NCI-H226 (cell line): ENCODE measurements at regions not wholly inside any gene's neighbourhood (a gene's known extent, or its start where the extent isn't known, plus 50 kb on each side); places are given as distances from the start of the nearest gene placed in this dataset.
A peak's percentile ranks its signal among the peaks of the same experiment; 100 is the strongest.
"Not testable (repeated sequence)": the region's sequence is repeated elsewhere in the genome, so short reads cannot be mapped to it uniquely, and the experiment has no call there.

Source experiments
- DNase-seq: peaks from one replicate; pipeline ENCODE4 v3.0.0-alpha.2; 2015

GRCh38 chr7:65453341-65454030, 79.8 kb downstream of the ZNF92 start:
- DNase-seq: no peak

DNA sequence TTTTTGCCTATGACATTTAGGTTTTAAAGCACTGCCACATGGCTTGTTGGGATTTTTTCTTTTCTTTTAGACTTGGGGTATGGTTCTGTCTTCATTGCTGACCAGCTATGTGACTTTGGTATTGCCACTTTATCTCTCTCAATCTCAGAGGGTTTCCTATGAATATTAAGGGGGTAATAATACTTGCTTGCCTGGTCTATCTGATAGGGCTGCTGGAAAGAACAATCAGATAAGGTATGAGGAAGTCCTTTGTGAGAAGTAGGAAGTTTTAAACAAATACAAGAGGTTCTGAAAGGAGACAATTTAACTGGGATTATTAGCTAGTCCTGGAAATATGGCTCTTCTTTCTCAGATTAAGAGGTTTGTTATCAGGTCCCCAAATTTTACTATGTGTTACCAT, 80.8 kb downstream of the ZNF92 start:
- DNase-seq: no peak

DNA sequence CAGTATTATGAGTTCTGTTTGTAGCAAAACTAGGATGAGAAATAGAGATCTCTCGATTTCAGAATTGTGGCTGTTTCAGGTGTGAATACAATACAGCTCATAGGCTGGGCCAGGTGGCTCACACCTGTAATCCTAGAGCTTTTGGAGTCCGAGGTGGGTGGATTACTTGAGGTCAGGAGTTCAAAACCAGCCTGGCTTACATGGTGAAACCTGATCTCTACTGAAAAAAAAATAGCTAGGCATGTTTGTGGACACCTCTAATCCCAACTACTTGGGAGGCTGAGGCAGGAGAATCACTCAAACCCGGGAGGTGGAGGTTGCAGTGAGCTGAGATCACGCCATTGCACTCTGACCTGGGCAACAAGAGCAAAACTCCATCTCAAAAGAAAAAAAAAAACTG, 81.4 kb downstream of the ZNF92 start:
- DNase-seq: not testable (repeated sequence)

GRCh38 chr7:65457705-65458104, 84.0 kb downstream of the ZNF92 start:
- DNase-seq: no peak

DNA sequence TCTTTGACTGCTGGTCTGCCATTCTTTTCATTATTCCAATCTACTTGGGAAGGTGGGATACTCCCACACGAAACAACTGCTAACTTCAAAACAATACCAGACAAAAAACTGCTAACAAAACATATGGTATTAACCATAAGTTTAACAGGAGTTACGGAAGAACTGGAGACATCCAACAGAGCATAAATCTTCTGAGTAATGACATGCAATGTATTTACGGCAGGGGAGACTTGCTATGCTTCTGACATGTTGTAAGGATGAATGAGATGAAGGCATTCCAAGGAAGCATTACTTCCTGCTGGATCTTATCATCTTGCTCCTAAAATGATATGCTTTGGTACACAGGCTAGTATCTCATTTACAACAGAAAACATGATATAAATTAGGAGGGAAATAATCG, 85.8 kb downstream of the ZNF92 start:
- DNase-seq: peak; percentile 49

GRCh38 chr7:65462148-65462716, 88.6 kb downstream of the ZNF92 start:
- DNase-seq: no peak

- peak; percentile 34 for DNase-seq
These were observed 89.5 kb downstream of the ZNF92 start for GRCh38 chr7:65463184-65463583.

DNA sequence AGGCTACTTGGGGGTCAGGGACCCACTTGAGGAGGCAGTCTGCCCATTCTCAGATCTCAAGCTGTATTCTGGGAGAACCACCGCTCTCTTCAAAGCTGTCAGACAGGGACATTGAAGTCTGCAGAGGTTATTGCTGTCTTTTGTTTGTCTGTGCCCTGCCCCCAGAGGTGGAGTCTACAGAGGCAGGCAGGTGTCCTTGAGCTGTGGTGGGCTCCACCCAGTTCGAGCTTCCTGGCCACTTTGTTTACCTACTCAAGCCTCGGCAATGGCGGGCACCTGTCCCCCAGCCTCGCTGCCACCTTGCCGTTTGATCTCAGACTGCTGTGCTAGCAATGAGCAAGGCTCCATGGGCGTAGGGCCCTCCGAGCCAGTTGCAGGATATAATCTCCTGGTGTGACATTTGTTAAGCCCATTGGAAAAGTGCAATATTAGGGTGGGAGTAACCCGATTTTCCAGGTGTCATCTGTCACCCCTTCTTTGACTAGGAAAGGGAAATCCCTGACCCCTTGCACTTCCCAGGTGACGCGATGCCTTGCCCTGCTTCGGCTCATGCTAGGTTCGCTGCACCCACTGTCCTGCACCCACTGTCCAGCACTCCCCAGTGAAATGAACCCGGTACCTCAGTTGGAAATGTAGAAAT, 96.4 kb downstream of the ZNF92 start:
- not testable (repeated sequence) for DNase-seq

- DNase-seq: no peak
These were observed 97.9 kb downstream of the ZNF92 start for GRCh38 chr7:65471587-65471986.

DNA sequence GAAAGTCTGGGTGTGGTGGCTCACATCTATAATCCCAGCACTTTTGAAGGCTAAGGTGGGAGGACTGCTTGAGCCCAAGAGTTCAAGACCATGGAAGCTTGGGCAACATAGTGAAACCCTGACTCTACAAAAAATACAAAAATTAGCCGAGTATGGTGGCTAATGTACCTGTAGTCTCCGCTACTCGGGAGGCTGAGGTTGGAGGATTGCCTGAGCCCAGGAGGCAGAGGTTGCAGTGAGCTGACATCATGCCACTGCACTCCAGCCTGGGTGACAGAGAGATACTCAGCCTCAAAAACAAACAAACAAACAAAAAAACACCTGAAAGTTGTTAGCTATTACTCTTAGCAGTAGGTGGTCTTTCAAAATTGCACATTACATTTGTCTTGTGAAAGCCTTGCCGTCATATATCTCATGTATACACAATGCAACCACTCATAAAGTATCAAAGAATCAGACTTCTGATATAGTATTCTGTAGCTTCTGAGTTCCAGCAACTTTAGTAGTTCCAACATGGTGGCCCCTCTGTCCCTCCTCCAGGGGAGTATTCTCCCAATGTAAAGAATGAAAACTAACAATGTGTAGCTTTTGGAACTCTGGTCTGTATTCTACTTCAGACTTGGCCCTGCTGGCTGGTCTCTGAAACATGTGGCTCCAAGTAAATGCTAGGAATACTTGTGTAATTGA, 101.5 kb downstream of the ZNF92 start:
- DNase-seq: no peak

DNA sequence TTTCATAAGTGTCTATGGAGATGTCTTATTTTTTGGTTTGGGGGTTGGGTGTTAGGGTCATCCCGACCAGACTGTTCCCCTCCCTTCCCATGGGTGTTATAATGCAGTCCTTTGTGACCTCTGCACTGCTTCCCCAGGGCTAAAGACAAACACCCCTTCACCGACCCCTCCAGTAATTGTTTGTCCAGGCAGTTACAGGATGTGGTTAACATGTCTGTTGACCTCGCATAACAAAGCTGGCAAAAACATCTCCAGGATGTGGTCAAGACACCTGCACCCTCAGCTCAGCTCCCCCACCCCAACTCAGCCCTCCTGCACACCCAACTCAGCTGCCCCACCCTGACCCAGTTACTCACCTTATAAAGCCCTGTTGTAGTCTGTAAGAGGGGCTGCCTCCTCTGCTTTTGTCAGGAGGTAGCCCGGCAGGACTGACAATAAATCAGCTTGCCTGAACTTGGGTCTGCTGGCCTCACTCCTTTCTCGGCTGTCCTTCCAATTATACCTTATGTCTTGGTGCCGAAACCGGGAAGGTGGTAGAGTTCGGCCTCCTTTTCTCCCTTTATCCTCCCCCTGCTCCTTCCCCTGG, 102.2 kb downstream of the ZNF92 start:
- peak; percentile 32 for DNase-seq

- DNase-seq: no peak
These were observed 103.7 kb downstream of the ZNF92 start for GRCh38 chr7:65477326-65477725.

DNA sequence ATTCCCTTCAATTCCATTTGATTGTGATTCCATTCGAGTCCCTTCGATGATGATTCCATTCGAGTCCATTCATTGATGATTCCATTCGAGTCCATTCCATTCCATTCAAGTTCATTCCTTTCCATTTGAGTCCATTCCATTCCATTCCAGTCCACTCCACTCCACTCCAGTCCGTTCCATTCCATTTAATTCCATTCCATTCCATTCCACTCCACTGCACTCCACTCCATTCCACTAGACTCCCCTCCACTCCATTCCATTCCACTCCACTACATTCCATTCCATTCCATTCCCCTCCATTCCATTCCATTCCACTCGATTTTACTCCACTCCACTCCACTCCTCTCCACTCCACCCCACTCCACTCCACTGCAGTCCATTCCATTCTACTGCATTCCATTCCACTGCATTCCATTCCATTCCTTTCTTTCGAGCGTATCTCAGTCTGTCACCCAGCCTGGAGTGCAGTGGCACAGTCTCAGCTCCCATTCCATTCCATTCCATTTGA, 115.7 kb downstream of the ZNF92 start:
- no peak for DNase-seq

GRCh38 chr7:65496697-65497096, 123.0 kb downstream of the ZNF92 start:
- not testable (repeated sequence) for DNase-seq

DNA sequence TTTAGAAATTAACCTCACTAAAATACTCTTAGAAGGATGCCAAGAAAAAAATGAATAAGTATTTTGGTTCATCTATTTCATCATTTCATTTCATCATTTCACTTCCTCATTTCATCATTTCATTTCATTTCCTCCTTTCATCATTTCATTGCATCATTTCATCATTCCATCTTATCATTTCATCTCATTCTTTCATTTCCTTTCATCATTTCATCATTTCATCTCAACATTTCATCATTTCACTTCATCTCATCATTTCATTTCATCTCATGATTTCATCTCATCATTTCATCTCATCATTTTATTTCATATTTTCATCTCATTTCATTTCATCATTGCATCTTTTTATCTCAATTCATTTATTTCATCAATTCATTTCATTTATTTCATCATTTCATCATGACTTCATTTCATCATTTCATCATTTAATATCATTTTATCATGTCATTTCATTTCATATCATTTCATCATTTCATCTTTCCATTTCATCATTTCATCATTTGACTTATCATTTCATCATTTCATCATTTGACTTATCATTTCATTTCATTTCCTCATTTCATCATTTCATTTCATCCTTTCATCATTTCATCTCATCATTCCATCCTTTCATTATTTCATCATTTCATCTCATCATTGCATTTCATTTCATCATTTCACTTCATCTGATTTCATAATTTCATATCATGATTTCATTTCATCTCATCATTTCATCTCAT, 129.9 kb downstream of the ZNF92 start:
- no peak for DNase-seq

DNA sequence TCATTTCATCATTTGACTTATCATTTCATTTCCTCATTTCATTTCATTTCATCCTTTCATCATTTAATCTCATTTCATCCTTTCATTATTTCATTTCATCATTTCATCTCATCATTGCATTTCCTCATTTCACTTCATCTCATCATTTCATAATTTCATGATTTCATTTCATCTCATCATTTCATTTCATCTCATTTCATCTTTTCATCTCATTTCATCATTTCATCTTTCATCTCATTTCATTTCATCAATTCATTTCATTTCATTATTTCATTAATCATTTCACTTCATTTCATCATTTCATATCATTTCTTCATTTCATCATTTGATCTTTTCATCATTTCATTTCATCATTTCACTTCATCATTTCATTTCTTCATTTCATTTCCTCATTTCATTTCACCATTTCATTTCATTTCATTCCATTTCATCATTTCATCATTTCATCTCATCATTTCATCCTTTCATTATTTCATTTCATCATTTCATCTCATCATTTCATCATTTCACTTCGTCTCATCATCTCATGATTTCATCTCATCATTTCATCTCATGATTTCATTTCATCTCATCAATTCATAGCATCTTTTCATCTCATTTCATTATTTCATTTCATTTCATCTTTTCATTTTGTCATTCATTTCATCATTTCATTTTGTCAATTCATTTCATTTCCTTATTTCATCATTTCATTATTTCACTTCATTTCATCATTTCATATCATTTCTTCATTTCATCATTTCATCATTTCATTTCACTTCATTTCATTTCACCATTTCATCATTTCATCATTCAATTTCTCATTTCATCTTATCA, 131.1 kb downstream of the ZNF92 start:
- not testable (repeated sequence) for DNase-seq

DNA sequence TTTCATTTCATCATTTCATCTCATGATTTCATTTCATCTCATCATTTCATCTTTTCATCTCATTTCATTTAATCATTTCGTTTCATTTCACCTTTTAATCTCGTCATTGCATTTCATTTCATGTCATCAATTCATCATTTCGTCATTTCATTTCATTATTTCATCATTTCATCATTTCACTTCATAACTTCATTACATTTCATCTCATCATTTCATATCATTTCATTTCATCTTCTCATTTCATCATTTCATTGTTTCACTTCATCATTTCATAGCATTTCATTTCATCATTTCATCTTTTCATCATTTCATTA, 131.6 kb downstream of the ZNF92 start:
- DNase-seq: not testable (repeated sequence)

- DNase-seq: not testable (repeated sequence)
These were observed 135.1 kb downstream of the ZNF92 start for GRCh38 chr7:65508581-65509367.

GRCh38 chr7:65509368-65510186, 135.9 kb downstream of the ZNF92 start:
- no peak for DNase-seq

GRCh38 chr7:65510187-65510538, 136.5 kb downstream of the ZNF92 start:
- not testable (repeated sequence) for DNase-seq
